HEK293T (cell line): ENCODE measurements at regions not wholly inside any gene's neighbourhood (a gene's known extent, or its start where the extent isn't known, plus 50 kb on each side); places are given as distances from the start of the nearest gene placed in this dataset.

Source experiments
- BHLHE40 ChIP-seq: fragments of 450-650 bp; IDR thresholded peaks from 2 replicates; pipeline ENCODE4 v1.6.1; 2016; ENCODE audit warnings: mild to moderate bottlenecking, moderate library complexity, borderline replicate concordance
- CTBP1 ChIP-seq: fragments of 450-650 bp; IDR thresholded peaks from 2 replicates; pipeline ENCODE4 v1.6.1; 2016; ENCODE audit warnings: borderline replicate concordance
- ELF4 ChIP-seq: fragments of 450-650 bp; IDR thresholded peaks from 2 replicates; pipeline ENCODE4 v1.6.1; 2017; ENCODE audit warnings: antibody characterized with exemption
- FOXA1 ChIP-seq: fragments of 450-650 bp; IDR thresholded peaks from 2 replicates; pipeline ENCODE4 v1.6.1; 2016; ENCODE audit warnings: mild to moderate bottlenecking
- FOXK2 ChIP-seq: fragments of 450-650 bp; IDR thresholded peaks from 2 replicates; pipeline ENCODE4 v1.6.1; 2016; ENCODE audit warnings: mild to moderate bottlenecking
- FOXM1 ChIP-seq: fragments of 450-650 bp; IDR thresholded peaks from 2 replicates; pipeline ENCODE4 v1.6.1; 2017; ENCODE audit warnings: mild to moderate bottlenecking, borderline replicate concordance
- HDGF ChIP-seq: fragments of 450-650 bp; IDR thresholded peaks from 2 replicates; pipeline ENCODE4 v1.6.1; 2017; ENCODE audit warnings: antibody characterized with exemption, borderline replicate concordance
- L3MBTL2 ChIP-seq: fragments of 450-650 bp; conservative IDR thresholded peaks from 2 replicates; pipeline ENCODE4 v1.6.1; 2016; ENCODE audit warnings: mild to moderate bottlenecking
- NFRKB ChIP-seq: fragments of 450-650 bp; IDR thresholded peaks from 2 replicates; pipeline ENCODE4 v1.6.1; 2016; ENCODE audit warnings: mild to moderate bottlenecking, moderate library complexity
- SP1 ChIP-seq: fragments of 450-650 bp; IDR thresholded peaks from 2 replicates; pipeline ENCODE4 v1.6.1; 2017
- SUZ12 ChIP-seq: fragments of 450-650 bp; IDR thresholded peaks from 2 replicates; pipeline ENCODE4 v1.6.1; 2016; ENCODE audit warnings: mild to moderate bottlenecking
- ZNF384 ChIP-seq: fragments of 450-650 bp; IDR thresholded peaks from 2 replicates; pipeline ENCODE4 v1.6.1; 2016
- TF ChIP-seq, protein P1 (sequence below): fragments of 450-650 bp; IDR thresholded peaks from 2 replicates; pipeline ENCODE4 v1.6.1; 2016

- TF ChIP-seq NFRKB (no peak), ZNF384 (no peak), SUZ12 (no peak), HDGF (no peak), FOXM1 (no peak), FOXK2 (no peak), ELF4 (no peak), CTBP1 (no peak), BHLHE40 (no peak), FOXA1 (no peak), L3MBTL2 (no peak), SP1 (no peak)
- TF ChIP-seq, protein P1, sequence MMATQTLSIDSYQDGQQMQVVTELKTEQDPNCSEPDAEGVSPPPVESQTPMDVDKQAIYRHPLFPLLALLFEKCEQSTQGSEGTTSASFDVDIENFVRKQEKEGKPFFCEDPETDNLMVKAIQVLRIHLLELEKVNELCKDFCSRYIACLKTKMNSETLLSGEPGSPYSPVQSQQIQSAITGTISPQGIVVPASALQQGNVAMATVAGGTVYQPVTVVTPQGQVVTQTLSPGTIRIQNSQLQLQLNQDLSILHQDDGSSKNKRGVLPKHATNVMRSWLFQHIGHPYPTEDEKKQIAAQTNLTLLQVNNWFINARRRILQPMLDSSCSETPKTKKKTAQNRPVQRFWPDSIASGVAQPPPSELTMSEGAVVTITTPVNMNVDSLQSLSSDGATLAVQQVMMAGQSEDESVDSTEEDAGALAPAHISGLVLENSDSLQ, result no peak
These were observed 464.4 kb downstream of the SHQ1 start for GRCh38 chr3:72383883-72384282.
